HL-60 (cell line): ENCODE measurements at regions not wholly inside any gene's neighbourhood (a gene's known extent, or its start where the extent isn't known, plus 50 kb on each side); places are given as distances from the start of the nearest gene placed in this dataset.

Experiments used
- DNase-seq, 2 experiments: peaks; one replicate each; pipeline ENCODE4 v3.0.0-alpha.2; 2010 to 2020; ENCODE audit warnings: low read depth in 1 of 2, low spot score in 1 of 2
- H3K27ac ChIP-seq: fragments of 250-450 bp; sonication (Bioruptor Pico); replicated peaks from 2 replicates; pipeline ENCODE4 v1.5.1; 2020; ENCODE audit warnings: mild to moderate bottlenecking, moderate library complexity
- H3K27me3 ChIP-seq: fragments of 250-450 bp; sonication (Bioruptor Pico); 2 replicates; pipeline ENCODE4 v1.5.1; 2021; ENCODE audit warnings: mild to moderate bottlenecking, moderate library complexity; ENCODE audit not compliant: insufficient read depth, poor library complexity, severe bottlenecking
- H3K4me3 ChIP-seq: replicated peaks from 2 replicates; pipeline ENCODE4 v1.5.1; 2011; ENCODE audit warnings: mild to moderate bottlenecking, control low read depth, low read length; ENCODE audit not compliant: insufficient read depth
- GABPA ChIP-seq: IDR thresholded peaks from 2 replicates; pipeline ENCODE4 v1.6.1; 2012; ENCODE audit warnings: low read depth
- POLR2AphosphoS5 ChIP-seq: IDR thresholded peaks from 2 replicates; pipeline ENCODE4 v1.6.1; 2012; ENCODE audit warnings: low read depth
- SPI1 ChIP-seq: IDR thresholded peaks from 2 replicates; pipeline ENCODE4 v1.6.1; 2012; ENCODE audit warnings: low read depth, mild to moderate bottlenecking, borderline replicate concordance
- TF ChIP-seq, protein P1 (sequence below): IDR thresholded peaks from one replicate; pipeline ENCODE4 v1.5.1; 2011; ENCODE audit warnings: low read length, control low read depth, inconsistent platforms; ENCODE audit not compliant: insufficient read depth
- TF ChIP-seq, protein P2 (sequence below): IDR thresholded peaks from 2 replicates; pipeline ENCODE4 v1.6.1; 2012; ENCODE audit warnings: low read depth; ENCODE audit not compliant: insufficient replicate concordance

DNA sequence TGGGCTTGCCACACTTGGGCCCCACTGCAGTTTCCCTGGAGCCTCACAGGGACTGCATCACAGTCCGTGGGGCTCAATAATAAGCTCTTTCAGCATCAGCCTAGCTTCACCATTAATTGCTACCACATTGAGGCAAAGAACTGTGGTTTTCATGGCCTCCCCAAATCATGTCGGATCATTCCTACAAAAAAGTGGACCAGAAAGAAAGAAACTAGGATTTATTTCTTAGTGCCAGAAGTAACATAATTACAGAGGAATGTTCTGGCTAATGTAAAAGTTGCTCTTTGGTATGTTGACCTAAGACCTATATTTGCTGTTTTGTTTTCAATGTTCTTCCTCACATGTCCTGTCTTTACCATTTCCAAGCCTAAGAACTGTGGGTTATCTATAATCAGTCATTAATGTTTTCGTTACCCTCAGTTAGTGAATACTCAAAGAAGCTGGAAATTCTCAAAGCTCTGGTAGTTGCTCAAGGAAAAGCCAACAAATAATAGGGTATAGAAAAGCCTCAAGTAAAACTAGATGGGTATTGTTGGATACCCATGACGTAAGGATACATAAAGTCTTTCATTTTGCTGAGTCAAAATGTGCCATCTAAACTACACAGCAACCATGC is 173.9 kb downstream of the LTN1 start:
- no peak for DNase-seq
- TF ChIP-seq, protein P1, sequence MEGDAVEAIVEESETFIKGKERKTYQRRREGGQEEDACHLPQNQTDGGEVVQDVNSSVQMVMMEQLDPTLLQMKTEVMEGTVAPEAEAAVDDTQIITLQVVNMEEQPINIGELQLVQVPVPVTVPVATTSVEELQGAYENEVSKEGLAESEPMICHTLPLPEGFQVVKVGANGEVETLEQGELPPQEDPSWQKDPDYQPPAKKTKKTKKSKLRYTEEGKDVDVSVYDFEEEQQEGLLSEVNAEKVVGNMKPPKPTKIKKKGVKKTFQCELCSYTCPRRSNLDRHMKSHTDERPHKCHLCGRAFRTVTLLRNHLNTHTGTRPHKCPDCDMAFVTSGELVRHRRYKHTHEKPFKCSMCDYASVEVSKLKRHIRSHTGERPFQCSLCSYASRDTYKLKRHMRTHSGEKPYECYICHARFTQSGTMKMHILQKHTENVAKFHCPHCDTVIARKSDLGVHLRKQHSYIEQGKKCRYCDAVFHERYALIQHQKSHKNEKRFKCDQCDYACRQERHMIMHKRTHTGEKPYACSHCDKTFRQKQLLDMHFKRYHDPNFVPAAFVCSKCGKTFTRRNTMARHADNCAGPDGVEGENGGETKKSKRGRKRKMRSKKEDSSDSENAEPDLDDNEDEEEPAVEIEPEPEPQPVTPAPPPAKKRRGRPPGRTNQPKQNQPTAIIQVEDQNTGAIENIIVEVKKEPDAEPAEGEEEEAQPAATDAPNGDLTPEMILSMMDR = no peak
- TF ChIP-seq GABPA = no peak
- TF ChIP-seq, protein P2, sequence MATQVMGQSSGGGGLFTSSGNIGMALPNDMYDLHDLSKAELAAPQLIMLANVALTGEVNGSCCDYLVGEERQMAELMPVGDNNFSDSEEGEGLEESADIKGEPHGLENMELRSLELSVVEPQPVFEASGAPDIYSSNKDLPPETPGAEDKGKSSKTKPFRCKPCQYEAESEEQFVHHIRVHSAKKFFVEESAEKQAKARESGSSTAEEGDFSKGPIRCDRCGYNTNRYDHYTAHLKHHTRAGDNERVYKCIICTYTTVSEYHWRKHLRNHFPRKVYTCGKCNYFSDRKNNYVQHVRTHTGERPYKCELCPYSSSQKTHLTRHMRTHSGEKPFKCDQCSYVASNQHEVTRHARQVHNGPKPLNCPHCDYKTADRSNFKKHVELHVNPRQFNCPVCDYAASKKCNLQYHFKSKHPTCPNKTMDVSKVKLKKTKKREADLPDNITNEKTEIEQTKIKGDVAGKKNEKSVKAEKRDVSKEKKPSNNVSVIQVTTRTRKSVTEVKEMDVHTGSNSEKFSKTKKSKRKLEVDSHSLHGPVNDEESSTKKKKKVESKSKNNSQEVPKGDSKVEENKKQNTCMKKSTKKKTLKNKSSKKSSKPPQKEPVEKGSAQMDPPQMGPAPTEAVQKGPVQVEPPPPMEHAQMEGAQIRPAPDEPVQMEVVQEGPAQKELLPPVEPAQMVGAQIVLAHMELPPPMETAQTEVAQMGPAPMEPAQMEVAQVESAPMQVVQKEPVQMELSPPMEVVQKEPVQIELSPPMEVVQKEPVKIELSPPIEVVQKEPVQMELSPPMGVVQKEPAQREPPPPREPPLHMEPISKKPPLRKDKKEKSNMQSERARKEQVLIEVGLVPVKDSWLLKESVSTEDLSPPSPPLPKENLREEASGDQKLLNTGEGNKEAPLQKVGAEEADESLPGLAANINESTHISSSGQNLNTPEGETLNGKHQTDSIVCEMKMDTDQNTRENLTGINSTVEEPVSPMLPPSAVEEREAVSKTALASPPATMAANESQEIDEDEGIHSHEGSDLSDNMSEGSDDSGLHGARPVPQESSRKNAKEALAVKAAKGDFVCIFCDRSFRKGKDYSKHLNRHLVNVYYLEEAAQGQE = no peak
- no peak for TF ChIP-seq POLR2AphosphoS5
- TF ChIP-seq SPI1 = no peak
- H3K27me3 ChIP-seq = no peaks in the 10 kb centered on the region
- no peak overlapping the region for H3K27ac ChIP-seq
- no peak overlapping the region for H3K4me3 ChIP-seq

DNA sequence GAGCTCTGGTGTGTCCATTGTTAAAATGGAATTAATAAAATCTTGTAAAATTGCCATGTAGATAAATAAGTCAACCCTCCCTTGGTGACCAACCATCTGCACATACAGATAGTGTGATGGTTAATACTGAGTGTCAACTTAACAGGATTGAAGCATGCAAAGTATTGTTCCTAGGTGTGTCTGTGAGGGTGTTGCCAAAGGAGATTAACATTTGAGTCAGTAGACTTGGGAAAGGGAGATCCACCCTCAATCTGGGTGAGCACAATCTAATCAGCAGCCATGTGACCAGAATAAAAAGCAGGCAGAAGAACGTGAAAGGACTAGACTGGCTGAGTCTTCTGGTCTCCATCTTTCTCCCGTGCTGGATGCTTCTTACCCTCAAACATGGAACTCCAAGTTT is 174.8 kb downstream of the LTN1 start:
- no peak for DNase-seq
- Histone ChIP-seq H3K4me3 (no peak overlapping the region), H3K27ac (no peak overlapping the region), H3K27me3 (no peaks in the 10 kb centered on the region)
- TF ChIP-seq, protein P1 = no peak
- TF ChIP-seq SPI1 (no peak), POLR2AphosphoS5 (no peak), GABPA (no peak)
- TF ChIP-seq, protein P2 = no peak

DNA sequence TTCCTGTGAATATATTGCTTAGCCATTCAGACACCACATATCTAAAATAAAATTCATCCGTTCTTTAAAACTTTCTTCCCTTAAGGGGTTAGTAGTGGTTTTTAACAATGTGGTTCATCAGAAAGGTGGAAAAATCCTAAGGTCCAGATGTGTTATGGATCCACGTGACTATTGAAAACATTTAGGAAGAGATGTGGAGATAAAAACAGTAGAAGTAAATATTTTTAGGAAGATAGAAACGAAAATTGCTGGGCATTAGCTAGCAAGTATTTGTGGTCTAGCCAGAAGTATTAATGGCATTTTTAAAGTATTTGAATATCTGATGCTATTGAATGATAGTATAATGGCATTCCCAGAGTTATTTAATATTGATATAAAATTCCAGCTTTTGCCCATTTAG is 180.8 kb downstream of the LTN1 start:
- H3K4me3 ChIP-seq = no peak overlapping the region
- TF ChIP-seq SPI1 (no peak), POLR2AphosphoS5 (no peak), GABPA (no peak)
- TF ChIP-seq, protein P2 = no peak
- TF ChIP-seq, protein P1 = no peak
- no peaks in the 10 kb centered on the region for H3K27me3 ChIP-seq
- DNase-seq = no peak
- H3K27ac ChIP-seq = no peak overlapping the region
